Right hindlimb (tissue), 1 donor: ENCODE measurements at regions not wholly inside any gene's neighbourhood (a gene's known extent, or its start where the extent isn't known, plus 50 kb on each side); places are given as distances from the start of the nearest gene placed in this dataset.

ENCODE experiments used
- DNase-seq: peaks from one replicate; pipeline ENCODE4 v3.0.0-alpha.2; 2018

DNA sequence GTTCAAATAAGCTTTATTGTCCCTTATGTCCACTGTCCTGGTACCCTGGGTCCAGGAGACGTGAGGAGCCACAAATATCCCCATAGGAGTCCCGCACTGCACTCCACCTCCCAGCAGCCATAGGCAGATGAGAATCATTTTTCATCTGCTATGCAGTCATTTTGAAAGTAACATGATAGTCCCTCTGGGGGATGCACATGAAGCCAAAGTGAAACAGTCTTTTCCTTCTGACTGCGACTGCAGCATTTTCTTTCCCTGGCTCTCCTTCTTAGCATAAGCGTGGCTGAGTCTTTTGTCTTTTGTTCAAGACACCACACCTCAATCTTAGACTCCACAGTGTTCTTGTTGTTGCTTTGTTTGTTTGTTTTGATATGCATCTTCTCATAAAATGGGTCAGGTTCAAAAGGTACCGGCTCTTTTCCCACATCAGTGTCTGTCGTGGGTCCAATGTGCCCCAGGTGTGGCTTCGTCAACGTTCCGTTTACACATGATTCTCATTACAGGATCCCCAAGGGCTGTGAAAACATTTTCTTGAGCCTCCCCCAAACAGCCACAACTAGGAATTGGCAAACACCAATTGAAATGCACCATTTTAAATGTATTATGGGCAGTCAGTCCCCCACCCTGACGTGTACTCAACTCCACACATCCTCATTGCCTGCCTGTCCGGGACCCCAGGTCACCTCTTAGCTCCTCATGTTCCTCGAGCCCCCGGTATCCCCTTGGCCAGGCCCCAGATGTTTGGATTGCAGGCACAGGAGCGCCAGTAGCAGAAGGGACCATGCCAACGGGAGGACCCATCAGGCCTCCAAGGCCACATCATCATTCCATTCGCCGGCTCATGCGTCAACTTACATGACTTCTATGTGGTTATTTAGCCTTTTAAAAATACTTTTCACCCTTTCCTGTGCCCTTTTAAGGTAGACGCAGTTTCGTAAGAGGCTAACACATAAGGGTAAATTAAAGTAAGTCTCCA is 237.8 kb upstream of the DAPK1 start:
- DNase-seq, result peak; percentile 78

GRCh38 chr9:87263291-87263690 is 234.4 kb upstream of the DAPK1 start:
- no peak for DNase-seq

DNA sequence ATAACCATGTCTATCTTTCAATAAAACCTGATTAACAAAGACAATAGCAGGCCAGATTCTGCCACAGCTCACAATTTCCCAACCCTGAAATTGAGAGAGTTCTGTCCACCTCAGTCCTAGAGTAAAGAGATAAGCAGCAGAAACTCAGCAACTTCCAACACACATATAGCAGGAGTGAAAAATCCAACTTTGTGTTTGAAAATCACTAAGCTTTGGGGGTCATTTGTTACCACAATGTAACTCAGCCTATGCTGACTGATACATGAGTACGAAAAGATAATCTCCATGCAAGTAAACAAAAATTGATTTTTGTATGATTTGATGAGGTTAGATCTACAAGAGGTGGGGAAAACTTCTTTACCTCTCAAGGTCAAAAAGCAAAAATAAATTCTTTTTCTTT is 231.0 kb upstream of the DAPK1 start:
- DNase-seq, result no peak

DNA sequence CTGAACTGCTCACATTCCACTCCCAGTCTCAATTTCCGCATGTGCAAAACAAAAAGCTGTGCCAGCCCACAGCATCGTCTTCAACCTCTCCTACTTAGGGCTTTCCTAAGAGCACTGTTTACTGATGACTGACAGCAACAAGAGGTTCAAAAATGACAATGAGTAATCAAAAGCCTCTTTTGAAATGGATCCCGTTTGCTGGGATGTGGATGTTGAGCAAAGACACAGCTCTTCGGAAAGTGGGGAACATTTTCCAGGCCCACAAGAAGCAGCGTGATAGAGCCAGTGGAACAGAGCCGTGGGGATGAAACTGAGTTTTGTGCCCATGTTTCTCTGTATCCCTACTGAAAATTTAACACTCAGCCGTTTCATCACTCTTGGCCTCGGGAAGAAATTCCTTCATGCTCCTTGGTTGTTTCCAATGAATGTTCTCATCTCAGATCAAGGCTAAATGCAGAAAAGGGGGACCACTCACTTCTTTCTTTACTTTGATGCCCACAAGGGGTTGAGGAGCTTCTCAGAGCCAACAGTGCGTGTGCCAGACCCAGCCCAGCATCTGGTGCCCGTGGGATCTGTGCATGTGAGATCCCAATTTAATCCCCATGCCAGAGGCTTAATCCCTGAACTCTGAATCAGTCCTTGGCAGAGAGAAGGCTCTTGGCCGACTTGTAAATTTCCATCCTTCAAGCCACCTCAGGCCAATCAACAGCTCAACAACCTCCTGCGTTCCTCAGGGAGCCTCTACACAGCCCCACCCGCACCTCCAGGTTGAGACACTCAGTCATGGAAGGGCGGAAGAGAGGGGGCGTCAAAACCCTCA is 230.2 kb upstream of the DAPK1 start:
- peak; percentile 90 for DNase-seq

GRCh38 chr9:87269296-87270176 is 228.1 kb upstream of the DAPK1 start:
- no peak for DNase-seq

DNA sequence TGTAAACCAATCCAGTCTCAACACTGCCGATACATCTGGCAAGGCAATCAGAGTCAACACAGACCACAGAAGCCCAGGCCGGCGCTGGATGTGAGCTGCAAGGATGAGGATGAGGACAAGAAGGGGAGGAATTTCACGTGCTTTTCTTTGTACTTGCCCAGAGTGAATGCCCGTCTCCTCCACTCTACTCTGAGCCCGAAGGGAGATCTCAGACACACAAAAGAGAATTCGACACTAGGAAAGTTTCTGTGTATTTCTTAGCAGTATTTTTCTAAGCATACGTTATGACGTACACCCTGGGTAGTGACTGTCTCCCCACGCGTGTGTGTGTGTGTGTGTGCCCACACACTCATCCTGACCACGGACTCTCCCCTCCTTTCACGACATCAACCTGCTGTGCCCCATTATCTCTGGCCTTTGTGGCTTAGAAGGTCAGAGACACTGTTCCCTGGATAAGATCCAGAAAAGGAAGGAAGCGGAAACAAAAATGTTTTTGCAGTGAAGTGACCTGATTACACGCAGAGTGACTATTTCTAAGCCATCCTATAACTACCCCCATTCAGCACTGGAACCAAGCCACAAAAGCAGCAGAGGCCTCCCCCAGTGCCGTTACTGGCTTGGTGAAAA is 227.3 kb upstream of the DAPK1 start:
- DNase-seq, result peak; percentile 87

DNA sequence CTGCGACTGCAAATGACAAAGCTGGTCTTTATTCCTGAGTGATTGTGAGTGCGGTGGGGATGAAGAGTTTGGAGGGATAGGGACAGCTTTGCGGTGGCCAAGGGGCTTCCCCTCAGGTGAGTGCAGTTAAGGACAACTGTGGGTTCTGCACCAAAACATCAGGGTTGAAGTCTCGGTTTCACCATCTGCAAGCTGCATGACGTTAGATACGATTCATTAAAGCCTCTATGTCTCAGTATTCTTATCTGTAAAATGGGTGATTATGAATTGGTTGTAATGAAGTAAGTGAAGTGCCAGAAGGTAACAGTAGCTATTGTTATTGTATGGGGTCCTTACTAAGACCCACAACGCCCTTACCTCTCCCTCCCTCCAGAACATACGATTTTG is 226.8 kb upstream of the DAPK1 start:
- no peak for DNase-seq

DNA sequence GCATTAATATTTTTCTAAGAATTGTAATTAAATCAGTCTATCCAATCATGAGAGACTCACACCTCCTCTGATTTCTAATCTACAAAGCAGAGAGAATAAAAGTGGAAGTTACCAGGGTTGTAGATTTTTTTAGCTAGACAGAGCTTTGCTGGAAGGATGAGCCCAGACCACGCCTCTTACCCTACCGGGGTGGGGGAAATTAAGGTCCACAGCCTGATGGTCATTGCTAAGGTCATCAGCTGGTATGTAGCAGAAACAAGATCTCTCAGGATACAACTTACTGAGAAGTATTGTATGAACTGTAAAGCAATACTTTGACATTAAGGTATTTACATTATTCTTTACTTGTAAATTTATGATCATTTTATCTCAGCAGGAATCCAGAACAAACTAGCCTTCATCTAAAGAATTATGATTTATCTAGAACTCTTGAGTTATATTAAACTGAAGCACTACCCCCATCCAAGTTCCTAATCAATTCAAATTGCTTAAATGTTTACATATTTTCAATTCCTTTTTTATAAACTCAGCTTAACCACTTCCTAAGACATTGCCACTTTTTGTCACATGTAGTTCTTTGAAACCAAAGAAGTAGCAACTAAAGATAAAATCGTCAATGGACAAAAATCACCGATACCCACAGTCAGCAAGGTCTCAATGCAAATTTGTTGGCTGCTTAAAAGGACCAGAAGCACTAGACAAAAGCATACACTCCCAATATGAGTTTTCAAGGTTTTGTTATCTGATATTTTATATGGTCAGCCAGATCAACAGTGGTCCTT is 225.8 kb upstream of the DAPK1 start:
- no peak for DNase-seq

- peak; percentile 46 for DNase-seq
Observed at GRCh38 chr9:87275047-87275725, 222.5 kb upstream of the DAPK1 start.

DNA sequence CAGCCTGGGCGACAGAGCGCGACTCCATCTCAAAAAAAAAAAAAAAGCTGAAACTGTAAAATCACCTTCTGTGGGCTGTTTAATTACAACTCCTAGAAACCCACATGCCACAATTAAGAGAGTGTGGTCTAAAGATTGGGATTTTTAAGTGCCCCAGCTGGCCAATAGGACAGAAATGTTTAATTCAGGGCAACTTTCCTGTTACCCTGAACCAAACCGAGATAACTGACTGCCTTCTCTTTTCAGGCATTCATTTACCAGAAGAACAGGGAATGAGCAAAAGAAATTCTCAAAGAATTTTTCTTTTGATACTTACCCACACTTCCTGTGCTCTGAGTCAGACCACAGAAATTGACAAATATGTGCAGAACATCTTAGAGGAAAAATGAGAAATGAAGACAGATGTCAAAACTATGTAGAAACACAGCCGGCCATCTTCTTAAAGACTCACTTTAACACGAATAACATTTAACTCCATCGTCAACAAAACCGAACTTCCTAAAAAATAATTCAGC is 221.3 kb upstream of the DAPK1 start:
- no peak for DNase-seq

GRCh38 chr9:87276851-87277261 is 220.8 kb upstream of the DAPK1 start:
- DNase-seq, result peak; percentile 50

DNA sequence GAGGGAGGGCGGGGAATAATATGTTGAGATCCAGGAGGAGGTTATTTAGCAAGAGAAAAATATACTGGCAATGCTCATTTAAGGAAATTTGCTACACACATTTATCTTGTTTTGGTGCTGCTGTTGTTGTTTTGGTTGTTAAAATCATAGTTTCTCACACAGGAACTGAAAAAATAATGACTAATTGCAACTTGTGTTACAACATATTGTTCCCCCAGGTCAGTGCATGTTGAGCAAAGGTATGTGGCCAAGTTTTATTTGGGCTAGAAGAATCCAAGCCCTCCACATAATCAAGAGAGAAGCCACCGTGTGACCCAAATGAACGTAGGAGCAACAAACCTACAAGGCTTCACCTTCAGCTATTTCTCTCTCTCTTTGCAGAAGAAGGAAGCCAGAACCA is 220.3 kb upstream of the DAPK1 start:
- no peak for DNase-seq

DNA sequence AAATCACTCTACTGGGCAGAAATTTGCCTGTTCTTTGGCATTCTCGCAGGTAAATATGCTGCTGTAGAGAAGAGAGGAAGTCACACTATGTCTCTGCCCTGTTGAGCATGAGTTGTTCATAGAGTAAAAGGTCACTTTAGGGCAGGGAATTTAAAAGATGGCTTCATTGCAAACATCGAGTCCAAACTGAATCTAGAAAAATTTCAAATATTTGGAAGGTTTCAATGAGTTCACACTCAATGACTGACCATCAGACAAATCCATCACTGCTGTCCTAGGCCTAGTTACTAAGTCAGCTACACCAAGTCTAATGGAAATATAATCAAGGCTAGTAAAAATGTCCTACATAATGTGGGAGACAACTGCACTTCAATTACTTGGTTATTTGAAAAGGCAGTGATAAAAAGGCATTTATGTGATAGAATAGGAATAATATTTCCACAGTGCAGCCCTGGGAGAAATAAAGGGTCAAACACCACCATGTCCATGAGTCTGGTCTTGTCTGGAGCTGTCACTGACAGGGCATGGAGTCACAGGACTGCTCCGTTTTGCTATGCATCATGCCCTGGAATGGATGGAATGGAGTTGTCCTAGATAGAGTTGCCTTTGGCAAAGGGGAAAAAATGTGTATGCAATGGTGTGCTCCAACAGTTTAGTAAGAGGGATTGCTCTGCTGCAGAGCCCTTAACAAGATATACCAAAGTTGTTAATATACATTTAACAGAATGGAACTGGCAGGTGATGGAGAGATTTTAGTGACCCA is 218.5 kb upstream of the DAPK1 start:
- DNase-seq, result no peak

- no peak for DNase-seq
Observed at GRCh38 chr9:87280421-87280820, 217.2 kb upstream of the DAPK1 start.

DNA sequence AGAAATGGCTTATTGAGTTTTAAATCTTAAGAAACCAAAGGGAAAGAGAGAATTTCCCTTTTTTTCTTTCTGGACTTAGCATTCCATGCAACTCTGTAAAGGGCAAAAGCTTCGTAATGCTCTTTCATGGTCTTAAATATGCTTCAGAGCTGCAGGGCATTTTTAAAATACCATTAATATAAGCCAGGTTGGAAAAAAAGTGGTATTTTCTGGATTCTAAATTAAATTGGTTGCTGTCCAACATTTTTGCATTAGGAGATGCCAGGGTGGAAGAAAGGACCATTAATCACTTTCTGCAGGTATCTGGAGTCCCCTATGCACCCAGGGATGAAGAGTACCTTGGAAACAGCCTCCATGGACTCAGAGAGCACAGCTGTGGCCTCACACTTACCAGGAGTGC is 215.1 kb upstream of the DAPK1 start:
- DNase-seq, result no peak

- DNase-seq, result no peak
Observed at GRCh38 chr9:87283585-87283984, 214.1 kb upstream of the DAPK1 start.

- DNase-seq, result no peak
Observed at GRCh38 chr9:87285183-87285850, 212.3 kb upstream of the DAPK1 start.

- DNase-seq, result no peak
Observed at GRCh38 chr9:87286506-87286905, 211.2 kb upstream of the DAPK1 start.
